ENCODE measurements at regions not wholly inside any gene's neighbourhood (a gene's known extent, or its start where the extent isn't known, plus 50 kb on each side); places are given as distances from the start of the nearest gene placed in this dataset.

DNA sequence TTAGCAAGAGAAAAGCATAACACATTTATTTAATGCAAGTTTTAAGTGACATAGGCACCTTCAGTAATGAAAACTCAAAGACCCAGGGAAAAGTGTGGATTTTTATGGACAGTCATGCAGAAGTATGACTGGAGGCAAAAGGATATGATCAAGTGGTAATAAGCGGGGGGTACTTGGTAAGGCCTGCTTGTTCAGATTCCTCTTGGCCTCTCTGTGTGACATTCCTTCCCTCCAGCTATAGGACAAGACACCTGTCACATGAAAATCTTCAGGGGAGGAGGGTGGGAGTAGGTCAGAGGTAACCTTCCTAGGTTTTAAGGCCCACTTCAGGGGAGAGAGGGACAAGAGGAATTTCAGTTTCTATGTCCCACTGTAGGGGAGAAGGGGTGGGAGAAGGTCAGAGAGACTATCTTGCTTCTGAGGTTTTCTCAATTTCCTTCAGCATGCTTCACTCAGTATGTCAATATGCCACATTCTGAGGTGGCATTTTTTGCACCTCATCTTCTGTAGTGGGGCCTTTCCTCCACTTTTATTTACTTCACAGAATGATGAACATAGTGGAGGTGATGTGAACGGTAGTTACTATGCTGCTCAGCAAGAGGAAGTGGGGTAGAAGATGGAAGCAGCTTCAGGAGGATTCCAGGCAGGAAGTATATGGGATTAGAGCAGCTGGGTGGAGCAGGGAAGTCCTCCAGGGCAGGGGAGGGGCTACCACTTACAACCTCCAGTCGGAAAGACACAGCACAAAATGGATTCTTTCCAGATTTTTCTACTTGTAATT, 73.2 kb upstream of the RFC3 start:
- TF ChIP-seq RAD21 (IDR thresholded peaks at IDR 0.05; ENCODE audit: low read length) (no peak), CEBPB (IDR thresholded peaks at IDR 0.05; ENCODE audit: low read depth, low read length) (no peak), NFE2L2 (IDR thresholded peaks at IDR 0.05; ENCODE audit: low read depth, low read length) (no peak), RCOR1 (IDR thresholded peaks at IDR 0.05; ENCODE audit: insufficient replicate concordance, low read length) (no peak), POLR2A (IDR thresholded peaks at IDR 0.05; ENCODE audit: low read depth, low read length) (no peak), RFX5 (IDR thresholded peaks at IDR 0.05; ENCODE audit: low read depth, low read length) (no peak), MXI1 (IDR thresholded peaks at IDR 0.05; ENCODE audit: borderline replicate concordance, low read depth, low read length) (no peak), SMC3 (IDR thresholded peaks at IDR 0.05; ENCODE audit: low read depth, low read length) (no peak)
- TF ChIP-seq, protein P1, sequence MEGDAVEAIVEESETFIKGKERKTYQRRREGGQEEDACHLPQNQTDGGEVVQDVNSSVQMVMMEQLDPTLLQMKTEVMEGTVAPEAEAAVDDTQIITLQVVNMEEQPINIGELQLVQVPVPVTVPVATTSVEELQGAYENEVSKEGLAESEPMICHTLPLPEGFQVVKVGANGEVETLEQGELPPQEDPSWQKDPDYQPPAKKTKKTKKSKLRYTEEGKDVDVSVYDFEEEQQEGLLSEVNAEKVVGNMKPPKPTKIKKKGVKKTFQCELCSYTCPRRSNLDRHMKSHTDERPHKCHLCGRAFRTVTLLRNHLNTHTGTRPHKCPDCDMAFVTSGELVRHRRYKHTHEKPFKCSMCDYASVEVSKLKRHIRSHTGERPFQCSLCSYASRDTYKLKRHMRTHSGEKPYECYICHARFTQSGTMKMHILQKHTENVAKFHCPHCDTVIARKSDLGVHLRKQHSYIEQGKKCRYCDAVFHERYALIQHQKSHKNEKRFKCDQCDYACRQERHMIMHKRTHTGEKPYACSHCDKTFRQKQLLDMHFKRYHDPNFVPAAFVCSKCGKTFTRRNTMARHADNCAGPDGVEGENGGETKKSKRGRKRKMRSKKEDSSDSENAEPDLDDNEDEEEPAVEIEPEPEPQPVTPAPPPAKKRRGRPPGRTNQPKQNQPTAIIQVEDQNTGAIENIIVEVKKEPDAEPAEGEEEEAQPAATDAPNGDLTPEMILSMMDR (conservative IDR thresholded peaks at IDR 0.05; ENCODE audit: low read depth, low read length): no peak
- TF ChIP-seq, protein P2, sequence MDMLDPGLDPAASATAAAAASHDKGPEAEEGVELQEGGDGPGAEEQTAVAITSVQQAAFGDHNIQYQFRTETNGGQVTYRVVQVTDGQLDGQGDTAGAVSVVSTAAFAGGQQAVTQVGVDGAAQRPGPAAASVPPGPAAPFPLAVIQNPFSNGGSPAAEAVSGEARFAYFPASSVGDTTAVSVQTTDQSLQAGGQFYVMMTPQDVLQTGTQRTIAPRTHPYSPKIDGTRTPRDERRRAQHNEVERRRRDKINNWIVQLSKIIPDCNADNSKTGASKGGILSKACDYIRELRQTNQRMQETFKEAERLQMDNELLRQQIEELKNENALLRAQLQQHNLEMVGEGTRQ (IDR thresholded peaks at IDR 0.05; ENCODE audit: low read depth, low read length): no peak

Data from IMR-90 (cell line).